Hippocampal formation (tissue), 2 donors: ENCODE measurements at regions not wholly inside any gene's neighbourhood (a gene's known extent, or its start where the extent isn't known, plus 50 kb on each side); places are given as distances from the start of the nearest gene placed in this dataset.

Experiments
- DNase-seq, 2 donors: peaks; one replicate each; lab custom pipeline; 2025; lab: John Stamatoyannopoulos, UW

GRCh38 chr21:18191139-18191538, 53.5 kb upstream of the CHODL start:
- no peak for DNase-seq

GRCh38 chr21:18178509-18178908, 66.1 kb upstream of the CHODL start:
- DNase-seq = no peak

- no peak for DNase-seq
Measured at GRCh38 chr21:18174370-18174769, 70.3 kb upstream of the CHODL start.

- no peak for DNase-seq
Measured at GRCh38 chr21:18170829-18171228, 73.8 kb upstream of the CHODL start.

GRCh38 chr21:18170221-18170620, 74.4 kb upstream of the CHODL start:
- DNase-seq = no peak

GRCh38 chr21:18168108-18168507, 76.5 kb upstream of the CHODL start:
- no peak for DNase-seq

- DNase-seq = no peak
Measured at GRCh38 chr21:18164933-18165332, 79.7 kb upstream of the CHODL start.

- no peak for DNase-seq
Measured at GRCh38 chr21:18164483-18164882, 80.2 kb upstream of the CHODL start.

- no peak for DNase-seq
Measured at GRCh38 chr21:18163956-18164355, 80.7 kb upstream of the CHODL start.

GRCh38 chr21:18161841-18162240, 82.8 kb upstream of the CHODL start:
- no peak for DNase-seq

GRCh38 chr21:18157406-18157805, 87.2 kb upstream of the CHODL start:
- DNase-seq = no peak

- DNase-seq = no peak
Measured at GRCh38 chr21:18155508-18156193, 89.0 kb upstream of the CHODL start.

GRCh38 chr21:18153063-18153462, 91.6 kb upstream of the CHODL start:
- DNase-seq = no peak

- no peak for DNase-seq
Measured at GRCh38 chr21:18152371-18152770, 92.3 kb upstream of the CHODL start.

- no peak for DNase-seq
Measured at GRCh38 chr21:18151046-18151445, 93.6 kb upstream of the CHODL start.

GRCh38 chr21:18148401-18148800, 96.2 kb upstream of the CHODL start:
- DNase-seq = no peak

- no peak for DNase-seq
Measured at GRCh38 chr21:18147678-18148077, 97.0 kb upstream of the CHODL start.

- no peak for DNase-seq
Measured at GRCh38 chr21:18146820-18147219, 97.8 kb upstream of the CHODL start.

GRCh38 chr21:18144339-18144738, 100.3 kb upstream of the CHODL start:
- no peak for DNase-seq

- DNase-seq = no peak
Measured at GRCh38 chr21:18142655-18143054, 102.0 kb upstream of the CHODL start.

- no peak for DNase-seq
Measured at GRCh38 chr21:18138507-18138906, 106.1 kb upstream of the CHODL start.

- no peak for DNase-seq
Measured at GRCh38 chr21:18129526-18129925, 115.1 kb upstream of the CHODL start.

- no peak for DNase-seq
Measured at GRCh38 chr21:18118566-18118965, 126.1 kb upstream of the CHODL start.

- no peak for DNase-seq
Measured at GRCh38 chr21:18117176-18117575, 127.5 kb upstream of the CHODL start.
